HG02852 (cell line): ENCODE measurements at regions not wholly inside any gene's neighbourhood (a gene's known extent, or its start where the extent isn't known, plus 50 kb on each side); places are given as distances from the start of the nearest gene placed in this dataset.

ENCODE experiments used
- ATAC-seq: cut with Tn5 transposase; IDR thresholded peaks from one replicate; pipeline ENCODE4 v1.9.1; 2021; ENCODE audit warnings: mild to moderate bottlenecking, moderate library complexity; ENCODE audit not compliant: unreplicated experiment

DNA sequence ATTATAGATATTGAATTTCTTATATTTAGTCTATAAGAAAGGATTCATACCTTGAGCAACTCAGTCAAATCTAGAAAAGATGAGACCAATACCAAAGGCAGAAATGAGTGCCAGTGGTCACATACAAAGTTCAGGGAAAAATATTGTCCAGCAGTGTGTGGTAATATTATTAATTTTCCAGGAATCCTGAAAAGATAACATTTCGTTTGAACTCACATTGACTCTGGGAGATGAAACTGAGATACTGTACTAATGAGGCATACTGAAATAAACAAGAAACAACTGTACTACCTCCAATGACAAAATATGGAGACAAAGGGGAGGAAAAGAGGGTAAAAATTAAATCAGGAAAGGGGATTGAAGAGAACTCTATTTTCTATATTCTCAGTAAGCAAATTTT lies 212.4 kb downstream of the TRAM1L1 start:
- no peak for ATAC-seq

DNA sequence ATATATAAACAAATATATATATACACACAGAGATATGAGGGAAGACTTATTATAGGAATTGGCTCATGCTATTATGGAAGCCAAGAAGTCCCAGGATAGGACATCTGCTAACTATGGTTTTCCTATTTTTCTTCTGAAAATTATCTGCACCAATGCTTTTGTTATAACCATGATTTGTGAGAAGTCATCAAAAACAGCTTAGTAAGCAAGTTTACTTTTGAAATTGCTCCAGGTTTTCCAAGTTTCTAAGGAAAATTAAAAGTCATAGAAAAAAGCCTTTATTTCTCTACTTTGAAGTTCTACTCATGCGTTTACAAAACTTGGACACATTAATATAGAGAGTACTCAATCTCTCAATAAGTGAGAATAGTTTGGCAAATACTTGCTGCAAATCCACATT lies 213.1 kb downstream of the TRAM1L1 start:
- no peak for ATAC-seq

DNA sequence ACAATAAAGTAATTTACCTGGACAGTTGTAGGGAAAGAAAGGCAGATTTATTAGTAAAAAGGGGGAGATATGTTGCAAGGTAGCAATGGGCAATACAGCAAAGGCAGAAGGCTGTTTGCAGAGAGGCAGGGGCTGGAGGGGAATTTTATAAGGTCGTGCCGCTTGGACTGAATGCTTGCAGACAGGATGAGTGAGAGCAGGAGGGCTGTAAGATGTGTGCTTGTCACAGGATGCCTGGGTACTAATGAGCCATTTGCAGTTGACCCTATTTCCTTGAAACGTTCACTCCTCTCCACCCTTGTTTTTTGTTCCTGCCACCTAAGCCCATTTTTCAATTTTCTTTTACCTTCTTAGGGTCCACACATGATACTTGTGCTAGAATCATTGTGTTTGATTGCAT lies 214.7 kb downstream of the TRAM1L1 start:
- no peak for ATAC-seq

DNA sequence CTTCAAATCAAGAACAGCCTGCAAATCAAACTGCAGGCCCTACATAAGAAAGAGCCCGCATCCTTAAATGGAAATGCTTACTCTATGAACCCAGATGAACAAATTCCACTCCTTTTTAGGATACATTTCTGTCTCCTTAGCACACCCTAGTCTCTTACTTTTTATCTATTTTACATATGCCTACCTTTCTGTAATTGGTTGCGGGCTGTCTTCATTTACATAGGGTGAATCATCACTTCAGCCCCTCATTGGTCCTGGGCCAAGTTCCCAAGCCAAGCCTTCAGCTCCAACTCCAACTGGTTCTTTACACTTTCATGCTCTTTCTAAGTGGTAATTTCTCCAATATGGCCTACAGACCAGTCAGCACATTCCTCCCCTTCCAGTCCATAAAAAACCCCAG lies 219.3 kb downstream of the TRAM1L1 start:
- no peak for ATAC-seq

DNA sequence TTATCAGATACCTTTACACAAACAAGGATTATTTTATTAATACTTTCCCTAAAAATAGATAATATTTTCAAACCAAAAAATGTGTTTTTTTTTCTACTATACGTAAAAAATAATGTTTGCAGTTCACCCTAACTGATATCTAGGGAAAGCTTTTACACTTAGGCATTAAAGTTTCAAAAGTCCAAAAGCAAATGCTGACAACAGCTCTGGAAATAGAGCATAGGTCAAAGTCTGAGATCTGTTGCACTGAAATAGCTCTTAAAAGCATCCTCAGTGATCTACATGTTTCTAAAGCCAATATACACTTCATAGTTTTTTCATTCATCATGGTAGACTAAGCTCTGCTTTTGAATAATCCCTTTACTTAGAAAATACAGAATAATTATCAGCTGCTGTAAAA lies 222.8 kb downstream of the TRAM1L1 start:
- no peak for ATAC-seq

DNA sequence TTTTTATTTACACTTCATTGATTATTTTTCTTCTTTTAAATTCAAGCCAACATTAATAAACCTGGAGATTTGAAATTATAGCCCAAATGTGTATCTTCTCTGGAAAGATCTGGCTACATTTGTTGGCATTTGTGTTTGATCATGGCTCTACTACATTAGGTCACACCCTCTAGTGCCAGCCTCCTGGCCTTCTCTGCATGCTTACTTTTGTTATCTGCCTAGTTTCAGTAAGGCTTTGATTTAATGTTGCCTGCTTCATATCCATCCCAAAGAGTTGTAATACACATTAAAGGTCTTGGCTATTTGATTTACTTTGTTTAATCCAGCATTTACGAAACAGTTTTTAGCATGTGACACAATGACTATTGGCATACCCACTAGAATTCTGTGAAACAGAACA lies 224.5 kb downstream of the TRAM1L1 start:
- ATAC-seq, result no peak

DNA sequence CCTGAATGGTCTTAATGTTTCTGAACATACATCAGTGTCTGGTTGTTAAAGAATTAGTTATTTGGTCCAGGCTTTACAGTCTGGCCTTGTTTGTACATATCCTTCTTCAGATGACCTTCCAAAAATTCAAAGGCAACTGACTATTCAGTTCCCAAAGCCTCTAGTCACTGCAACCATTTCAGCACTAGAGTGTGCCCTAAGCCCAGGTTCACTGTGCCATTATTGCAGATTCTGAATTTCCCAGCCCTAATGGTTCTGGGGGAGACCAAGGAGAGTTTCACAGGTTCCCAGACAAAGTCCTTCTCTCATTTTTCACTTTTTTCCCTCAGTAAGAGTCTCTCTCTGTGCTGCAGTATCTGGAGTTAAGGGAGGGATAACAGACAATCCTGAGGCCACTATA lies 235.8 kb downstream of the TRAM1L1 start:
- ATAC-seq, result no peak

DNA sequence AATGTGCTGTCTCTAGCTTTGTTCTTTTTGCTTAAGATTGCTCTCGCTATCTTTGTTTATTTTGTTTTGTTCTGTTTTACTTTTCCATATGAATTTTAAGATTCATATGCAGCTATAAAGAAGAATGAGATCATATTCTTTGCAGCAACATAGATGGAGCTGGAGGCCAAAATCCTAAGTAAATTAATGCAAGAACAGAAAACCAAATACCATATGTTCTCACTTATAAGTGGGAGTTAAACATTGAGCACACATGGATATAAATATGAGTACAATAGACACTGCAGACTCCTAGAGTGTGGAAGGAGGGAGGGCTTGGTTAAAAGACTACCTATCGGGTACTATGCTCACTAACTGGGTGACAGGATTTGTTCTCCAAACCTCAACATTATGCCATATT lies 237.8 kb downstream of the TRAM1L1 start:
- no peak for ATAC-seq

DNA sequence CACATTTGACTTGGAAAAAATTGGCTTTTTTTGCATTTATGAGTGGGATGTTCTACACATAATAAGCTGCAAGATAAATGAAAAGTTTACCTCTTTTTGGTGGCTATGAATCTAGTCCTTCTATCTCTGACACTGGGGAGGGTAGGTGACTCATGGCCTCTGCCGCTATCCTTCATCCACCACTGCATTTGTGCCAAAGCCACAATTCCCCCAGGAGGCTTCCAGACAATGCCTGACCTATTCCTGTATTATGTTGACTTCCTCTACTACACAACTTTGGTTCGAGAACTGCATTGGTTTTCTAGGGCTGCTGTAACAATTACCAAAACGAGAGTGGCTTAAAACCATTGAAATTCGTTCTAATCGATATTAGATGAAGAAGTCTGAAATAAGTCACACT lies 245.6 kb downstream of the TRAM1L1 start:
- ATAC-seq, result no peak

DNA sequence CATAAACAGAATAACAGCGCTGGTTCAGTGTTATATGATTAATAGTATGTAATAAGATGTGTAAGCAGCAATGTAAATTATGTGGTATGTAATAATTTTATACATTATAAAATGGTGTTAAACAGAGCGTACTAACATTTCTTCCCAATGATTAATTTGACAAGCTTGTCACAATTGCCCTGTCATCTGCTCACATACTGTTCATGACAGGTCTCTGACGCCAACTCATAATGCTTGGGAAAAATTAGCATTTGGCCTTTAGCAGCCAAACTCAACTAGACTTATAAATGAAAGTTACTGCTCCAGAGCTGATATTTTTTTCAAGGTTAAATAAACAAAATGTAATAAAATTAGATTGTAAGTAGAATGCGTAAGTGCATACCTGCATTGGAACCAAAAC lies 246.8 kb downstream of the TRAM1L1 start:
- no peak for ATAC-seq

DNA sequence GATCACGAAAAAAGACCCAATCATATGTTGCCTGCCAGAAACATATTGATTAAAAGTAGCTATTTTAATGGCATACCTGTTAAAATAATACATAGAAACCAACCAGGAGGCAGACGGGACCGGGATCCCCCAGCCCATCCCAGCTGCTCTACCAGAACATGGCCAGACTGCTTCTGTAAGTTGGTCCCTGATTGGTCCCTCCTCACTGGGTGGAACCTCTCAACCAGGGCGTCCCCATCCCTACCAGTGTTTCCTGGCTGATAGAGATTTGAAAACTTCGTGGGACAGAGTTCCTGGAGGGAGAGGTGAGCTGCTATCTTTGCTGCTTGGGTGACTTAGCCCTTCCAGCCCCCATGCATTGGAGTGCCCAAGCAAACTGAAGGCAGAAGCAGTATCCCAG lies 256.2 kb downstream of the TRAM1L1 start:
- no peak for ATAC-seq

DNA sequence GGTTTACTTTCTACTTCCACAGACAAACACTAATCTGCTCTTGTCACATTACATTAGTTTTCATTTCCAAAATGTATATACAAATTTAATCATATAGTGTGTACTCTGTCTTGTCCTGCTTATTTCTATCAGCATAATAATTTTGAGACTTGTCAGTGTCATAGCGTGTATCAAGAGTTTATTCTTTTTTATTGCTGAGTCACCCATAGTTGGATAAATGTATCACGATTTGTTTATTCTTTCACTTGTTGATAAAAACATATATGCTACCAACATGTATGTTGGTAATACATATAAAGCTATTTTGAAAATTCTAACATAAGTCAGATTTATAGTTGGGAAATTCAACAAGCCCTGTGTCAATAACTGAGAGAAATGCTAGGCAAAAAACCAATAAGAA lies 261.2 kb downstream of the TRAM1L1 start:
- no peak for ATAC-seq

DNA sequence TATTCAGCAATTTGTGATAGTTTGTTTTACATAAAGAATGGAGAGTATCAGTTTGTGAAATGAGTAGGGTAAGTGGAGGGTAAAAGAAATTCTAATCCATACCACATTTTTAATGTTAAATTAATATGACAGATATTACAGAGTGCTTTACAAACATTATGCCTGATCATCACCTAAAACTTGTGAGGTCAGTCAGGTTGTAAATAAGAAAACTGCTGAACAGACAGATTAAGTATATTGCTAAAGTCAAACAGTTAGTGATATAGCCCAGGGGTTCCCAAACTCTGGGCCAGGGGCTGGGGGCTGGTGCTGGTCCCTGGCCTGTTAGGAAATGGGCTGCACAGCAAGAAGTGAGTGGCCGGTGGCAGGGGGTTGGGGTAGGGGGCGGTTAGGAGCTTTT lies 273.6 kb downstream of the TRAM1L1 start:
- ATAC-seq, result no peak

DNA sequence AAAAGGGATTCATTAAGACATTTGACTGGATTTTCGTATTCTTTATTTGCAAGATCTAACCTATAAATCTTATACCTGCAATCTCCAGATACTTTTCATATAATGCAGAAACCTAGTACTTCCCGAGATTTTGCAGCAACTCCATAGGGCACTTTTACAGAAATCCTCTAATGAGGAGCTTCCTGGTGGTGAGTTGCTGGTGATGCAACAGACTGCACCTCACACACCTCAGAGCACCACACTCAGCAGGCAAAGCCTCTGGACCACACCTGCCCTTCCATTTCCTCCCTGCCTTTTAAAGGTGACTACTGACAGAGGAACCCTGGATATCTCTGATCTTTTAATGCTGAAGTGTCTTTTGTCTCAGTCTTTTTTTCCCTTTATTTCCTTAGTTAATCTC lies 289.4 kb downstream of the TRAM1L1 start:
- no peak for ATAC-seq

DNA sequence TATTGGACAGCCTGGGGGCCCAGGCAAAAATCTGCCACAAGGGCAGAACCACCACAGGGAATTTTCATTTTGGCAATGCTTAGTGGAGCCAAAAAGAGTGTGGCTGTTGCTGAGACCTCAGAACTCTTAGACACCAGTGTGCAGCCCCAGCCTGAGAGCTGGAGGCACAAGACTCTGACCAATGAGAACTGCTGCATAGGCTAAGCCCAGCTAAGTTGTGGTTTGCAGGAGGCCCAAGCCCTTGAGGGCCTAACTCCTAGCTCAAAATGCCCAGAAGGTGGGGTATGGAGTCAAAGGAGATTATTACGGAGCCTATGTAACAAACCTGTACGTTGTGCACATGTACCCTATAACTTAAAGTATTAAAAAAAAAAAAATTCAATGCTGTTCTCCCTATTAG lies 296.7 kb downstream of the TRAM1L1 start:
- ATAC-seq, result no peak

DNA sequence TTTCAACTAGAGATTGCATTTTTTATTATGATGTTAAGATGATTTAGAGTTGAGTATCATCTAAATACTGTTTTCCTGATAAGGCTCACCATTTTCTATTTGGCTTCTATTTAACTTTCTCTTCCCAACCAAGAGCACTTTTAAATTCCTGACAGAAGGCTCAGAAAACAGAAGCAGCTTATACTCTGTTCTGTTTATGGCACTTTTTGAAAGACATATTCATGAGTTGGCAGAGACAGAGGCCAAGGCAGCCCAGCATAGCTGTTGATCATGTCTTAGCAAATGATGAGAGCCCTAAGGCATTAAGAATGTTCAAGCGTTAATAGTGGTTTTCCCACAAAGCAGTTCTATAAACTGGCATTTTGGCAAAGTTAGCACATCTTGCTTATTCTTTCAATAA lies 330.3 kb downstream of the TRAM1L1 start:
- ATAC-seq, result no peak

DNA sequence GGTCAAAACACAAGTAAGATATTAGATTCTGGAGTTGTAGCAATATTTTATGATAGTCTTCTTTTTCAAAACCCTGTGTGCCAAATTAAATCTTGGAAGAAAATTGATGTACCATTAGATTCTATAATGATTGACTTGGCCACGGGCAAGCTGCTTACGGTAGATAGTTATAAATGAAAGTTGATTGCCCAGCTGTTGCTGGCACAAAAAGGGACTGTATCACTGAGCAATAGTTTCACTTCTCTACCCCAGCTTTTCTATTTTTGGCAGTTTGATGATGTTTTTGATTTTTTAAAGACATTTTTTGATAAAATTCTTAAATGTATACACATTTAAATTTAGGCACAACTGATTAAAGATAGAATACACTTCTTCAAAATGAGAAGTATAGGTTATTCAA lies 333.3 kb downstream of the TRAM1L1 start:
- ATAC-seq, result no peak

DNA sequence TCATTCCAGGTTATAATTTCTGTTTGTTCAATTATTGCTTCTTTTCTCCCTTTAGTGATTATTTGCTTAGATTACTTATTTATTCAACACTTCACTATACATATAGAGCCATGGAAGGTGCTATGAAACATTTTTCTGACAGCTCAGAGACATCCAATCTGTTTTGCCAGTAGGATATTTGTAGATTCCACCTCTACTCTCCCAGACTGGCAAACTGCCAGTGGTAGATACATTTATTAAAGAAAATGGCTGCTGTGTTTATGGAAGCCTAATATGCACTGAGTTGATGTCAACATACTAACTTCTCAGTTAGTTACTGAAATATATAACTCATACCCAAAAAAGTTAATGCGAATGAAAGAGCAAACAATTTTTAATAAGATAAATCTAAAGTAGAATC lies 348.6 kb downstream of the TRAM1L1 start:
- no peak for ATAC-seq

DNA sequence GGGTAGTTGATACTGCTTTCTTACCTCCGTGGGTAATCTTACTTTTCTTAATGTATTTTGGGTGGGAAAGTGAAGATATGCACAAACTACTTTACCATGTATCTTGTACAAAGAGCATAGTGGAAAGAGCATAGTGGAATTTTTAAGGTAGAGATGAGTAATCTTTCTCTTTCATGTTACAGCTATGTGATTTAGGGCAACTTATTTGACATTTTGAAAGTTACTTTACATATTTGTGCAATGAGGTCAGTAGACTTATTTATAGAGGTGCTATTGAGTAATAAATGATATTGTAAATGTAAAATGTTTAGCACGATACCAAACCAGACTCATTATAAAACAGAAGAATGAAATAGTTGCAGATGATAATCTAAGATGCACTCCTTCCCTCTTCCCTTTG lies 351.2 kb downstream of the TRAM1L1 start:
- no peak for ATAC-seq

DNA sequence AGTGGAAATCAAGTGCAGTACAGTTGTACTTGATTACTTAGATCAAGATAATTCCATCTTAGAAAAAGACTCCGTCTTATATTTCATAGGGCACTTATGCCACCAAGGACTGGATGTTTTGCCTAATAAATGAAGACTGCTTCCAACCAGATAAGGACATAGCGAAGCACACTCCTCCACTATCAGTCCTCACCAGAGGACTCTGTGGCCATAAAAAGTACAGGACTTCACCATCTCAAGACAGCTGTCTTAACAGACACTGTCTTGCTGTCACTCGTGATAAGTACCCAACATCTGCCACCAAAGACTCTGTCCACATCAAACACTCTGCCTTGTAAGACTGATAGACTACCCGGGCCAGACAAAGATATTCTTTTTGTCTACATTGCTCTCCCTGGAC lies 352.0 kb downstream of the TRAM1L1 start:
- no peak for ATAC-seq

DNA sequence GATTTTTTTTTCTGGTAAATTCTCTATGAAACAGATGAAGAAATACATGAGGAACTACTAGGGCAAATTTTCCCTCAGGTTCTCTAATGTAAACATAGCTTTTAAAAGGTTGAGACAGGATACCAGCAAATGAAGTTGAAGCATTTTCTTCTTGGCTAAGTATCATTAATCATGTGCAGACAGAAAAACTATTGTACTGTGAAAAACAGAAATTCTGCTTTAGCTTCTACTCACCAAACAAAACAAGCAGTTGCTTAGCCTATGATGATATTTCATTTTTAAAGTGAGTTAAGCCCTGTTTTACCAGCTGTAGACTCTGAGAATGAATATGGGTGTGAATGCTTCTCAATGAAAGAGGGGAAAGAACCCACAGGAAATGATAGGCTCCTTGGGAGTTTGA lies 358.9 kb downstream of the TRAM1L1 start:
- ATAC-seq, result no peak

DNA sequence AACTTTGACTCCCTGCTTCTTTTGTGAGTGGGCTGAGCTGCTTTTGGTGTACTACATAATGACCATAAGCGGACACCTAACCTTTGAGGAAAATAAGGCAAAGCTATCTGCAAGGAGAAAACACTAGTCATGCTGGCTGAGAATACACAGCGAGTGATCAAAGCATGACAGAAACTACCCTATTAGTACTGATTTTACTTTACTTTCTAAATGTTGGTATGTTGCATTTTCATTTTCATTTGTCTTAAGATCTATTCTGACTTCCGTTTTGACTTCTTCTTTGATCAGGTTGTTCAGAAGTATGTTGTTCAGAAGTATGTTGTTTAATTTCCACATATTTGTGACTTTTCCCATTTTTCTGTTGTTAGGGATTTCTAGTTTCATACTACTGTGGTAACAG lies 361.1 kb downstream of the TRAM1L1 start:
- ATAC-seq, result peak; percentile 99

DNA sequence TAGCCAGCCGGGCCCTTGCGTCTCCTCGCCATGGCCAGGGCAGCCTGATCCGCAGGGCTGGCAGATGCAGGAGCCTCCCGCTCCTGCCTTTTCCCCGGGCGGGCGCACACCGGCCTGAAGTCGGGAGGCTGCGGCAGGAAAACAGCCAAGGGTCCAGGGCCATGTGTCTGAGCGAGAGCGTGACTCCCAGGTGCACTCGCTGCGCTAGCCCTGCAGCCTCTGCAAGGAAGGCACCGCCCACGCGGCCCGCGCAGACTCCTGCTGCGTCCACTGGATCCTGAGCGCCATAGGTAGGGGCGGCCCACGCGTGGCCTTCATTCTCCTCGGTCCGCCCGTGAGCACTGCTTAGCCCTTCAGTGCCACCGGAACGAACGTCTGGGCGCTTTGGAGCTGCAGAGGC lies 379.9 kb downstream of the TRAM1L1 start:
- no peak for ATAC-seq

DNA sequence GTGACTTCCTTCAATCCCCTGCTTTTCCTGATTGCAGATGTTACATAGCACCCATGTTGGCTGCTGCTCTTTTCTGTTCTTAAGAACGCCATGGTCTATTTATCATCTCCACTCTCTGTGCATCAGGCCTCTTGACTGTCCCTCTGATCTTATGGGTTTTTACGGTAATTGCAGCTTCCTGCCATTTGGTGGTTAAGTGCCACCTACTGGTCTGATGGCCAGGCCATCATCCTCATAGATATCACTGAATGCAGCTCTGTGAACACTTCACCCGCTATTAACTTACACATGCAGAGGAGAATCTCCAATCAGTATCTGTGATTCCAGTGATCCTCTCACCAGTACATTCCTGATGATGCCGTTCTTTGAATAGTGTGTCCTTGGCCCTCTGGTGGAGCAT lies 382.4 kb downstream of the TRAM1L1 start:
- ATAC-seq, result no peak
